Neural cell (in vitro differentiated cells): ENCODE measurements at regions not wholly inside any gene's neighbourhood (a gene's known extent, or its start where the extent isn't known, plus 50 kb on each side); places are given as distances from the start of the nearest gene placed in this dataset.

Source experiments
- H2AFZ ChIP-seq: fragments of 200-600, 300-800 bp; sonication (generic), shearing (Covaris generic); 2 replicates; pipeline ENCODE4 v1.6.0; 2014; ENCODE audit warnings: low read depth, mild to moderate bottlenecking, antibody characterized with exemption, low read length, moderate library complexity
- H3F3A ChIP-seq: fragments of 200-600 bp; shearing (Covaris generic); 2 replicates; pipeline ENCODE4 v1.6.1; 2016; ENCODE audit warnings: mild to moderate bottlenecking, moderate library complexity, mixed read lengths, antibody characterized with exemption, low read length; ENCODE audit not compliant: insufficient read depth, poor library complexity, severe bottlenecking
- H3K27ac ChIP-seq: fragments of 200-600, 300-800 bp; sonication (generic), shearing (Covaris generic); 2 replicates; pipeline ENCODE4 v1.5.1; 2014; ENCODE audit warnings: mild to moderate bottlenecking, low read length, moderate library complexity
- H3K27me3 ChIP-seq: fragments of 300-800, 200-600 bp; sonication (generic), shearing (Covaris generic); 2 replicates; pipeline ENCODE4 v1.6.0; 2014; ENCODE audit warnings: mild to moderate bottlenecking, low read depth, low read length, moderate library complexity; ENCODE audit not compliant: insufficient read depth
- H3K36me3 ChIP-seq: fragments of 300-800, 200-600 bp; sonication (generic), shearing (Covaris generic); 2 replicates; pipeline ENCODE4 v1.5.1; 2014; ENCODE audit warnings: mild to moderate bottlenecking, antibody characterized with exemption, low read length, moderate library complexity; ENCODE audit not compliant: insufficient read depth
- H3K4me2 ChIP-seq: fragments of 300-800, 200-600 bp; sonication (generic), shearing (Covaris generic); 2 replicates; pipeline ENCODE4 v1.6.0; 2014; ENCODE audit warnings: mild to moderate bottlenecking, low read length
- H3K4me3 ChIP-seq: fragments of 300-800, 200-600 bp; sonication (generic), shearing (Covaris generic); 2 replicates; pipeline ENCODE4 v1.5.1; 2014; ENCODE audit warnings: mild to moderate bottlenecking, low read length, moderate library complexity
- H3K79me2 ChIP-seq: fragments of 200-600 bp; shearing (Covaris generic); replicated peaks from 2 replicates; pipeline ENCODE4 v1.6.0; 2014; ENCODE audit warnings: mild to moderate bottlenecking, low read length, moderate library complexity; ENCODE audit not compliant: insufficient read depth
- H3K9ac ChIP-seq: fragments of 300-800, 200-600 bp; sonication (generic), shearing (Covaris generic); 2 replicates; pipeline ENCODE4 v1.6.1; 2016; ENCODE audit warnings: mild to moderate bottlenecking, low read length, mixed read lengths
- H3K9me2 ChIP-seq: fragments of 200-600 bp; shearing (Covaris generic); 2 replicates; pipeline ENCODE4 v1.6.1; 2016; ENCODE audit warnings: mild to moderate bottlenecking, low read length, mixed read lengths; ENCODE audit not compliant: insufficient read depth
- H3K9me3 ChIP-seq: fragments of 200-600, 300-800 bp; sonication (generic), shearing (Covaris generic); 2 replicates; pipeline ENCODE4 v1.6.1; 2016; ENCODE audit warnings: mild to moderate bottlenecking, mixed run types, low read length, moderate library complexity, mixed read lengths
- H4K20me1 ChIP-seq: fragments of 200-600 bp; shearing (Covaris generic); 2 replicates; pipeline ENCODE4 v1.6.1; 2016; ENCODE audit warnings: mild to moderate bottlenecking, mixed run types; ENCODE audit not compliant: insufficient read depth
- CTCF ChIP-seq: fragments of 450-650 bp; IDR thresholded peaks from 2 replicates; pipeline ENCODE4 v1.5.1; 2014; ENCODE audit warnings: antibody characterized with exemption, mild to moderate bottlenecking, moderate library complexity; ENCODE audit not compliant: poor library complexity, severe bottlenecking
- EP300 ChIP-seq: fragments of 450-650 bp; conservative IDR thresholded peaks from 2 replicates; pipeline ENCODE4 v1.6.1; 2014; ENCODE audit warnings: antibody characterized with exemption, mild to moderate bottlenecking, moderate library complexity; ENCODE audit not compliant: poor library complexity, severe bottlenecking
- EZH2 ChIP-seq: fragments of 200-600, 300-800 bp; shearing (Covaris generic), sonication (generic); IDR thresholded peaks from 2 replicates; pipeline ENCODE4 v1.6.1; 2014; ENCODE audit warnings: antibody characterized with exemption, low read length, borderline replicate concordance, mild to moderate bottlenecking; ENCODE audit not compliant: insufficient read depth, poor library complexity, severe bottlenecking
- MXI1 ChIP-seq: fragments of 450-650 bp; conservative IDR thresholded peaks from 2 replicates; pipeline ENCODE4 v1.6.1; 2014; ENCODE audit warnings: antibody characterized with exemption, mild to moderate bottlenecking; ENCODE audit not compliant: poor library complexity, severe bottlenecking
- POLR2AphosphoS5 ChIP-seq: IDR thresholded peaks from 2 replicates; pipeline ENCODE4 v1.6.1; 2012
- RAD21 ChIP-seq: fragments of 450-650 bp; conservative IDR thresholded peaks from 2 replicates; pipeline ENCODE4 v1.6.1; 2014; ENCODE audit warnings: antibody characterized with exemption, mild to moderate bottlenecking, moderate library complexity
- REST ChIP-seq: IDR thresholded peaks from 2 replicates; pipeline ENCODE4 v1.6.1; 2012; ENCODE audit warnings: borderline replicate concordance
- SMC3 ChIP-seq: fragments of 450-650 bp; conservative IDR thresholded peaks from 2 replicates; pipeline ENCODE4 v1.6.1; 2014; ENCODE audit warnings: antibody characterized with exemption, mild to moderate bottlenecking, moderate library complexity; ENCODE audit not compliant: poor library complexity
- TAF1 ChIP-seq: IDR thresholded peaks from 2 replicates; pipeline ENCODE4 v1.6.1; 2012; ENCODE audit warnings: low read depth

GRCh38 chr13:80199585-80200292 lies 141.2 kb downstream of the SPRY2 start:
- Histone ChIP-seq H2AFZ (no peak overlapping the region), H4K20me1 (no peaks in the 10 kb centered on the region), H3K4me3 (no peak overlapping the region), H3K27ac (no peak overlapping the region), H3K27me3 (no peaks in the 10 kb centered on the region), H3K36me3 (no peaks in the 10 kb centered on the region), H3K79me2 (no peaks in the 10 kb centered on the region), H3F3A (no peaks in the 10 kb centered on the region), H3K9ac (no peak overlapping the region), H3K9me3 (no peaks in the 10 kb centered on the region), H3K4me2 (no peak overlapping the region), H3K9me2 (no peaks in the 10 kb centered on the region)
- TF ChIP-seq POLR2AphosphoS5 (no peak), CTCF (no peak), TAF1 (no peak), REST (no peak), RAD21 (no peak), MXI1 (no peak), EZH2 (no peak), EP300 (no peak), SMC3 (no peak)

GRCh38 chr13:80199067-80199466 lies 141.9 kb downstream of the SPRY2 start:
- Histone ChIP-seq H3K4me3 (no peak overlapping the region), H3K9me3 (no peaks in the 10 kb centered on the region), H3K9me2 (no peaks in the 10 kb centered on the region), H3K4me2 (no peak overlapping the region), H3K36me3 (no peaks in the 10 kb centered on the region), H4K20me1 (no peaks in the 10 kb centered on the region), H3K27ac (no peak overlapping the region), H3K9ac (no peak overlapping the region), H3K79me2 (no peaks in the 10 kb centered on the region), H2AFZ (no peak overlapping the region), H3F3A (no peaks in the 10 kb centered on the region), H3K27me3 (no peaks in the 10 kb centered on the region)
- TF ChIP-seq EP300: no peak
- TF ChIP-seq EZH2: no peak
- TF ChIP-seq REST: no peak
- TF ChIP-seq CTCF: no peak
- no peak for TF ChIP-seq POLR2AphosphoS5
- TF ChIP-seq MXI1: no peak
- no peak for TF ChIP-seq SMC3
- TF ChIP-seq RAD21: no peak
- TF ChIP-seq TAF1: no peak
